22Rv1 (cell line): ENCODE measurements at regions not wholly inside any gene's neighbourhood (a gene's known extent, or its start where the extent isn't known, plus 50 kb on each side); places are given as distances from the start of the nearest gene placed in this dataset.

Source experiments
- CTCF ChIP-seq: fragments of 450-650 bp; IDR thresholded peaks from 2 replicates; pipeline ENCODE4 v1.5.1; 2017; ENCODE audit warnings: mild to moderate bottlenecking
- ZFX ChIP-seq: fragments of 450-650 bp; IDR thresholded peaks from 2 replicates; pipeline ENCODE4 v1.6.1; 2017; ENCODE audit warnings: antibody characterized with exemption, borderline replicate concordance

- TF ChIP-seq CTCF (no peak), ZFX (no peak)
These were observed 290.6 kb upstream of the SMIM30 start for GRCh38 chr7:113408999-113409398.
